Astrocyte (in vitro differentiated cells and primary cell): ENCODE measurements at regions not wholly inside any gene's neighbourhood (a gene's known extent, or its start where the extent isn't known, plus 50 kb on each side); places are given as distances from the start of the nearest gene placed in this dataset.

Experiments used
- CTCF ChIP-seq: IDR thresholded peaks from 2 replicates; pipeline ENCODE4 v1.5.1; 2011; ENCODE audit warnings: low read depth, mild to moderate bottlenecking, inconsistent platforms, low read length, moderate library complexity; ENCODE audit not compliant: insufficient read depth
- EZH2 ChIP-seq: IDR thresholded peaks from 2 replicates; pipeline ENCODE4 v1.6.1; 2012; ENCODE audit warnings: mild to moderate bottlenecking, low read length, inconsistent platforms; ENCODE audit not compliant: insufficient read depth

GRCh38 chr13:37473035-37473434, 125.5 kb downstream of the POSTN start:
- TF ChIP-seq CTCF (no peak), EZH2 (no peak)
